Ovary (tissue), 3 donors: ENCODE measurements at regions not wholly inside any gene's neighbourhood (a gene's known extent, or its start where the extent isn't known, plus 50 kb on each side); places are given as distances from the start of the nearest gene placed in this dataset.

ENCODE experiments used
- CTCF ChIP-seq, 3 donors: fragments of 450-650 bp in 2 of 3; fragments of 200-600 bp in 1 of 3; IDR thresholded peaks; one replicate each; pipeline versions ENCODE4 v1.5.1 to v1.8.0; 2016 to 2022; ENCODE audit warnings: antibody characterized with exemption in 3 of 3, mild to moderate bottlenecking in 1 of 3
- POLR2A ChIP-seq: fragments of 450-650 bp; IDR thresholded peaks from one replicate; pipeline ENCODE4 v1.6.1; 2017; ENCODE audit warnings: antibody characterized with exemption, mild to moderate bottlenecking, moderate library complexity
- donor health status: DM: no; HTN: no; CAD: no.

- TF ChIP-seq CTCF (IDR thresholded peaks at IDR 0.05) (no peak), POLR2A (no peak)
Observed at GRCh38 chr2:100629309-100629708, 66.5 kb downstream of the PDCL3 start.
